Activated CD4-positive, alpha-beta memory T cell treated with anti-CD3 and anti-CD28 coated beads for 36 hours (primary cell): ENCODE measurements at regions not wholly inside any gene's neighbourhood (a gene's known extent, or its start where the extent isn't known, plus 50 kb on each side); places are given as distances from the start of the nearest gene placed in this dataset.
"Not testable (repeated sequence)": the region's sequence is repeated elsewhere in the genome, so short reads cannot be mapped to it uniquely, and the experiment has no call there.

Experiments
- CTCF ChIA-PET: fragments of 350-600 bp; sonication (Branson Sonifier 250); formaldehyde crosslinking; loops from one replicate; lab custom pipeline; 2021; ENCODE audit warnings: antibody characterized with exemption, inconsistent platforms; lab: Charles Lee
- POLR2A ChIA-PET: fragments of 350-600 bp; sonication (Branson Sonifier 250); formaldehyde crosslinking; loops from one replicate; lab custom pipeline; 2021; ENCODE audit warnings: antibody characterized with exemption; lab: Charles Lee
- DNase-seq: peaks from one replicate; pipeline ENCODE4 v3.0.0-alpha.2; 2020
- H3K27ac Mint-ChIP-seq: one replicate; pipeline ENCODE4 v1.8.0; 2021; ENCODE audit warnings: mixed read lengths
- H3K27me3 Mint-ChIP-seq: one replicate; pipeline ENCODE4 v1.8.0; 2021; ENCODE audit warnings: mixed read lengths
- H3K36me3 Mint-ChIP-seq: one replicate; pipeline ENCODE4 v1.8.0; 2021; ENCODE audit warnings: mixed read lengths
- H3K4me1 Mint-ChIP-seq: one replicate; pipeline ENCODE4 v1.8.0; 2021; ENCODE audit warnings: low read depth, mixed read lengths
- H3K4me3 Mint-ChIP-seq: one replicate; pipeline ENCODE4 v1.8.0; 2021; ENCODE audit warnings: mild to moderate bottlenecking, mixed read lengths
- H3K9me3 Mint-ChIP-seq: one replicate; pipeline ENCODE4 v1.8.0; 2021; ENCODE audit warnings: mixed read lengths
- intact Hi-C: fragments of 100-400 bp; cut with micrococcal nuclease; formaldehyde crosslinking; loops from one replicate; pipeline ENCODE4 v1.15.1; 2023

- DNase-seq: no peak
- H3K27ac Mint-ChIP-seq: no peak overlapping the region
- CTCF ChIA-PET: no interaction called here
- POLR2A ChIA-PET: no interaction called here
- peaks cover 8% of the 10 kb centered on the region for H3K36me3 Mint-ChIP-seq
- intact Hi-C loops: no loop called here
- H3K27me3 Mint-ChIP-seq: no peaks in the 10 kb centered on the region
- no peak overlapping the region for H3K4me3 Mint-ChIP-seq
- no peaks in the 10 kb centered on the region for H3K4me1 Mint-ChIP-seq
- peaks cover 19% of the 10 kb centered on the region for H3K9me3 Mint-ChIP-seq
These were observed 92.4 kb upstream of the CEP78 start for GRCh38 chr9:78143281-78144007.

GRCh38 chr9:78142264-78142663, 93.6 kb upstream of the CEP78 start:
- H3K4me3 Mint-ChIP-seq, H3K4me1 Mint-ChIP-seq, CTCF ChIA-PET, DNase-seq, H3K27ac Mint-ChIP-seq, POLR2A ChIA-PET, intact Hi-C loops, H3K36me3 Mint-ChIP-seq, H3K27me3 Mint-ChIP-seq: not testable (repeated sequence)
- H3K9me3 Mint-ChIP-seq: peaks cover 25% of the 10 kb centered on the region

- no peaks in the 10 kb centered on the region for H3K27me3 Mint-ChIP-seq
- POLR2A ChIA-PET: no interaction called here
- CTCF ChIA-PET: no interaction called here
- no peak overlapping the region for H3K4me3 Mint-ChIP-seq
- H3K36me3 Mint-ChIP-seq: peaks cover 2% of the 10 kb centered on the region
- intact Hi-C loops: loop anchor here (2.0 to 5.0 kb wide), 2 partner anchors 79 to 311 kb away; no protein-coding TSS in a partner anchor
- DNase-seq: peak; percentile 46
- H3K4me1 Mint-ChIP-seq: peaks cover 19% of the 10 kb centered on the region
- no peak overlapping the region for H3K27ac Mint-ChIP-seq
- peaks cover 6% of the 10 kb centered on the region for H3K9me3 Mint-ChIP-seq
These were observed 102.1 kb upstream of the CEP78 start for GRCh38 chr9:78133751-78134150.

DNA sequence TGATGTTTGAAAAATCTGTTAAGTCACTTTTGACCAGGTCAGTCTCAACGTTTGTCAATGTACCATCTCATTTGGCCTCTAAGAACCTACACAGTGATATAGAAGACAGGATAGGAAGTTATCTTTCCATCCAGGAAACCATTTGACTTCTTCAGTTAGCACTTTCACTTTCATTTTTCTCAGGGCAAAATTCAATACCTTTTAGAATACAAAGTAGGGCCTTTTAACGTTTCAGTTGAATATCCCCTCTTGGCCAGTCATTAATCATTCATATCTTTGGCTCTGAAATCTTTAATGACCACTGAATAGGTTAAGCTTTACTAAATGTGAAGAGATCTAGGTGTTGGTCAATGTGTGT, 101.1 kb upstream of the GNAQ start:
- peak overlapping the region; percentile 31 for H3K27ac Mint-ChIP-seq
- ChIA-PET POLR2A (no interaction called here), CTCF (no interaction called here)
- H3K36me3 Mint-ChIP-seq: peaks cover under 1% of the 10 kb centered on the region
- intact Hi-C loops: loop anchor here (1.0 to 5.0 kb wide), 3 partner anchors 13 to 310 kb away; no protein-coding TSS in a partner anchor
- H3K4me1 Mint-ChIP-seq: peaks cover 19% of the 10 kb centered on the region
- H3K4me3 Mint-ChIP-seq: peak overlapping the region; percentile 21
- DNase-seq: no peak
- peaks cover 1% of the 10 kb centered on the region for H3K9me3 Mint-ChIP-seq
- peaks cover 2% of the 10 kb centered on the region for H3K27me3 Mint-ChIP-seq

GRCh38 chr9:78131969-78132700, 100.5 kb upstream of the GNAQ start:
- ChIA-PET CTCF (interaction anchor here (1.0 kb wide), 1 partner anchor 17 kb away, joined by 3 read pairs; no protein-coding TSS in a partner anchor), POLR2A (no interaction called here)
- peaks cover 19% of the 10 kb centered on the region for H3K4me1 Mint-ChIP-seq
- DNase-seq: no peak
- H3K36me3 Mint-ChIP-seq: no peaks in the 10 kb centered on the region
- peak overlapping the region; percentile 31 for H3K27ac Mint-ChIP-seq
- intact Hi-C loops: loop anchor here (1.0 to 5.0 kb wide), 3 partner anchors 13 to 310 kb away; no protein-coding TSS in a partner anchor
- peaks cover 2% of the 10 kb centered on the region for H3K27me3 Mint-ChIP-seq
- no peaks in the 10 kb centered on the region for H3K9me3 Mint-ChIP-seq
- H3K4me3 Mint-ChIP-seq: peak overlapping the region; percentile 21

DNA sequence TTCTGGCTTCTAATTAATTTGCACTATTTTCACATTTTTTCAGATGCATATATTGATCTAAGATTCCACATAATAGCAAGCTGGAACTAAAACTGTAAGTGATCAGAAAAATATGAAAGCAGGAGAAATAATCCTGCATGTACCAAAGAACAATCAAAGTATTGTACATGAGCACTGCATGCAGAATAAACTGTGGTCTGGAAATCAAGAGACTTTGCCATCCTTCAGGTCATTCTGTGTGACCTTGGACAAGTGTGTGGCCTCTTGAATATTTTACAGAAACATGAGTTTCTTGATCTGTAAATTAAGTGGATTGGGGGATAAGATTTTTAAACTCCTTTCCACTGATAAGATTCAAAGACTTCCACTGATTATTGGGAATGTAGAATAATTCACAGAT, 99.2 kb upstream of the GNAQ start:
- H3K9me3 Mint-ChIP-seq: no peaks in the 10 kb centered on the region
- H3K27me3 Mint-ChIP-seq: peaks cover 2% of the 10 kb centered on the region
- no peaks in the 10 kb centered on the region for H3K36me3 Mint-ChIP-seq
- DNase-seq: no peak
- no peak overlapping the region for H3K27ac Mint-ChIP-seq
- CTCF ChIA-PET: interaction anchor here (1.0 kb wide), 2 partner anchors 9 to 16 kb away, joined by 3 to 4 read pairs; no protein-coding TSS in a partner anchor
- H3K4me3 Mint-ChIP-seq: no peak overlapping the region
- peaks cover 19% of the 10 kb centered on the region for H3K4me1 Mint-ChIP-seq
- POLR2A ChIA-PET: no interaction called here
- intact Hi-C loops: loop anchor here (5.0 kb wide), 1 partner anchor 309 kb away; no protein-coding TSS in a partner anchor

DNA sequence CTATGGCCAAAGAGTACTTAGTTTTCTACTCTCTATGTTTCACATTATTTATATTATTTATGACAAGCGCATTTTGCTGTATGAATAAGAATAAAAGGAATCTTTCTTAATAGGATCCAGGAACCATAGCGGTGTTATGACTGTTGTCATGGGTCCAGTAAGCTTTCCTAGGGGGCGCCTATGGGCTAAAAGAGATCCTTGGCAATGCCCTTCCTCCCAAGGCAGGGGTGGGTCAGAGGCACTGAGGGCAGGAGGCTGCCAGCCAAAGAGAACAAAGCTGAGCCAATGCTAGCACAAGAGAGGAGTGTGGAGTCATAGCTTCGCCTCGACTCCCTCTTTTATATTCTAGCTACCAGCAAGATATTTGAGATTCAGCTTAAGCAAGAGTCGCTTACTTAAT, 98.4 kb upstream of the GNAQ start:
- ChIA-PET POLR2A (no interaction called here), CTCF (interaction anchor here (1.0 to 1.4 kb wide), 2 partner anchors 9 to 11 kb away, joined by 4 to 5 read pairs; no protein-coding TSS in a partner anchor)
- Mint-ChIP-seq H3K36me3 (no peaks in the 10 kb centered on the region), H3K27ac (no peak overlapping the region), H3K9me3 (no peaks in the 10 kb centered on the region), H3K27me3 (peaks cover 2% of the 10 kb centered on the region), H3K4me1 (peaks cover 19% of the 10 kb centered on the region), H3K4me3 (no peak overlapping the region)
- intact Hi-C loops: loop anchor here (5.0 kb wide), 1 partner anchor 308 kb away; no protein-coding TSS in a partner anchor
- DNase-seq: no peak

- Mint-ChIP-seq H3K9me3 (no peaks in the 10 kb centered on the region), H3K27ac (no peak overlapping the region), H3K4me1 (peaks cover 8% of the 10 kb centered on the region), H3K36me3 (no peaks in the 10 kb centered on the region), H3K4me3 (no peak overlapping the region), H3K27me3 (peaks cover 2% of the 10 kb centered on the region)
- DNase-seq: no peak
- intact Hi-C loops: no loop called here
- POLR2A ChIA-PET: no interaction called here
- CTCF ChIA-PET: interaction anchor here (1.1 kb wide), 1 partner anchor 9 kb away, joined by 4 read pairs; no protein-coding TSS in a partner anchor
These were observed 95.9 kb upstream of the GNAQ start for GRCh38 chr9:78127279-78128225.

GRCh38 chr9:78123808-78124207, 92.2 kb upstream of the GNAQ start:
- intact Hi-C loops: no loop called here
- no peak for DNase-seq
- H3K9me3 Mint-ChIP-seq: no peaks in the 10 kb centered on the region
- no peaks in the 10 kb centered on the region for H3K36me3 Mint-ChIP-seq
- no peak overlapping the region for H3K27ac Mint-ChIP-seq
- ChIA-PET POLR2A (no interaction called here), CTCF (interaction anchor here (3.4 kb wide), 1 partner anchor 667 kb away, joined by 17 read pairs; no protein-coding TSS in a partner anchor)
- peaks cover 2% of the 10 kb centered on the region for H3K27me3 Mint-ChIP-seq
- peaks cover 24% of the 10 kb centered on the region for H3K4me1 Mint-ChIP-seq
- no peak overlapping the region for H3K4me3 Mint-ChIP-seq

DNA sequence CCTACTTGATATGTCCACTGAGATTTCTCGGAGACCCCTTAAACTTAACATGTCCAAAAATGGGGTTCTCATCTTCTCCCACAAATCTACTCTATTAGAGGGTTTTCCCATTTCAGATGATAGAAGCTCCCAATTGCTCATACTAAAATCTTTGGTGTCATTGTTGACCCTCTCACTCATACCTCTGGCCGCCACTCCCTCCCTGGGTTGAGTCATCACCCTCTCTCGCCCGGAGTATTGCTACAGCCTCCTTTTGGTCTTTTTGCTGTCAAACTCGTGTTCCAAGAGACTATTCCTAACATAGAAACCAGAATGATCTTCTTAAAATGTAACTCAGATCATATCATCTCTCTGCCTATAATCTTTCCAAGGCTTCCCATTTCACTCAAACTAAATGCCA, 91.0 kb upstream of the GNAQ start:
- H3K4me1 Mint-ChIP-seq: peaks cover 35% of the 10 kb centered on the region
- no peaks in the 10 kb centered on the region for H3K27me3 Mint-ChIP-seq
- ChIA-PET POLR2A (no interaction called here), CTCF (interaction anchor here (1.4 to 3.5 kb wide), 8 partner anchors 69 to 666 kb away, joined by 4 to 26 read pairs (median 5); no protein-coding TSS in a partner anchor)
- no peaks in the 10 kb centered on the region for H3K9me3 Mint-ChIP-seq
- no peak overlapping the region for H3K27ac Mint-ChIP-seq
- intact Hi-C loops: no loop called here
- H3K4me3 Mint-ChIP-seq: no peak overlapping the region
- no peak for DNase-seq
- no peaks in the 10 kb centered on the region for H3K36me3 Mint-ChIP-seq

DNA sequence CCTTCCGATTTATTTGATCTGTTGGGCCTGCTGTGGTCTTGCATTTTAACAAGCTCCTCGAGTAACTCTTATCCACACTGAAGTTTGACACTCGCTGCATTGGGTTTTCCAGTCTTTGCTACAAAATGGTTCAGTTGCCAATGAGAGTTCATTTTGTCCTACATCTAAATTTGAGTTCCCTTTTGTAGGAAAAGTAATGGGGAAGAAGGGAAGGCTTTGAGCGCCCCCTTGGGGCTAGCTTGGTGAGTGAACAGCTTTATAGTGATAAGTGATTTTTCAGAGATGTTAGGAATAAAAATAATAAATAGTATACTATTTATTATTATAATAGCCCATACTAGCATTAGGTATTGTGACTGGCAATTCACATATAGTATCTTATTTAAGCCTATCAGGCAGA, 89.9 kb upstream of the GNAQ start:
- no peaks in the 10 kb centered on the region for H3K36me3 Mint-ChIP-seq
- CTCF ChIA-PET: interaction anchor here (0.5 to 3.5 kb wide), 26 partner anchors 8 to 667 kb away, joined by 3 to 26 read pairs (median 4); no protein-coding TSS in a partner anchor

More for the DNA sequence above, 89.9 kb upstream of the GNAQ start:
- peaks cover 41% of the 10 kb centered on the region for H3K4me1 Mint-ChIP-seq
- no peaks in the 10 kb centered on the region for H3K27me3 Mint-ChIP-seq
- POLR2A ChIA-PET: no interaction called here
- H3K9me3 Mint-ChIP-seq: no peaks in the 10 kb centered on the region
- no peak overlapping the region for H3K4me3 Mint-ChIP-seq
- peak; percentile 76 for DNase-seq
- intact Hi-C loops: loop anchor here (1.0 kb wide), 1 partner anchor 86 kb away; no protein-coding TSS in a partner anchor
- H3K27ac Mint-ChIP-seq: no peak overlapping the region
